ENCODE measurements at regions not wholly inside any gene's neighbourhood (a gene's known extent, or its start where the extent isn't known, plus 50 kb on each side); places are given as distances from the start of the nearest gene placed in this dataset.

GRCh38 chr1:60920561-60920960, 161.8 kb upstream of the NFIA start:
- intact Hi-C loops (cut with micrococcal nuclease), result no loop called here
- Mint-ChIP-seq H3K36me3 (ENCODE audit: low read depth) (no peaks in the 10 kb centered on the region), H3K9me3 (no peaks in the 10 kb centered on the region), H3K27ac (no peak overlapping the region), H3K27me3 (no peaks in the 10 kb centered on the region), H3K4me3 (no peak overlapping the region), H3K4me1 (no peaks in the 10 kb centered on the region)
- ATAC-seq (ENCODE audit: low read depth) (no peak), DNase-seq (no peak)
- CTCF ChIA-PET, result no interaction called here
- POLR2A ChIA-PET, result no interaction called here
- TF ChIP-seq CTCF (IDR thresholded peaks at IDR 0.05), result no peak

- Mint-ChIP-seq H3K36me3 (ENCODE audit: low read depth) (no peaks in the 10 kb centered on the region), H3K4me3 (no peak overlapping the region), H3K9me3 (no peaks in the 10 kb centered on the region), H3K4me1 (no peaks in the 10 kb centered on the region), H3K27ac (no peak overlapping the region), H3K27me3 (no peaks in the 10 kb centered on the region)
- DNase-seq (no peak), ATAC-seq (ENCODE audit: low read depth) (no peak)
- ChIA-PET POLR2A (no interaction called here), CTCF (interaction anchor here (0.6 kb wide), 1 partner anchor 934 kb away, joined by 3 read pairs; no protein-coding TSS in a partner anchor)
- intact Hi-C loops (cut with micrococcal nuclease), result no loop called here
- no peak for TF ChIP-seq CTCF (IDR thresholded peaks at IDR 0.05)
Measured at GRCh38 chr1:60918867-60919266, 163.5 kb upstream of the NFIA start.

- no peaks in the 10 kb centered on the region for H3K36me3 Mint-ChIP-seq (ENCODE audit: low read depth)
- DNase-seq (no peak), ATAC-seq (ENCODE audit: low read depth) (no peak)
- H3K9me3 Mint-ChIP-seq, result no peaks in the 10 kb centered on the region
- intact Hi-C loops (cut with micrococcal nuclease), result no loop called here
- no peak overlapping the region for H3K4me3 Mint-ChIP-seq
- ChIA-PET POLR2A (no interaction called here), CTCF (no interaction called here)
- H3K27ac Mint-ChIP-seq, result no peak overlapping the region
- H3K27me3 Mint-ChIP-seq, result peaks cover 5% of the 10 kb centered on the region
- TF ChIP-seq CTCF (IDR thresholded peaks at IDR 0.05), result no peak
- H3K4me1 Mint-ChIP-seq, result no peaks in the 10 kb centered on the region
Measured at GRCh38 chr1:60916906-60917305, 165.5 kb upstream of the NFIA start.

GRCh38 chr1:60916199-60916598, 166.2 kb upstream of the NFIA start:
- intact Hi-C loops (cut with micrococcal nuclease), result no loop called here
- ATAC-seq (ENCODE audit: low read depth) (no peak), DNase-seq (no peak)
- Mint-ChIP-seq H3K36me3 (ENCODE audit: low read depth) (no peaks in the 10 kb centered on the region), H3K27ac (no peak overlapping the region), H3K4me1 (no peaks in the 10 kb centered on the region), H3K9me3 (no peaks in the 10 kb centered on the region), H3K4me3 (no peak overlapping the region), H3K27me3 (peaks cover 5% of the 10 kb centered on the region)
- ChIA-PET CTCF (no interaction called here), POLR2A (no interaction called here)
- no peak for TF ChIP-seq CTCF (IDR thresholded peaks at IDR 0.05)

GRCh38 chr1:60915441-60915840, 166.9 kb upstream of the NFIA start:
- Mint-ChIP-seq H3K36me3 (ENCODE audit: low read depth) (no peaks in the 10 kb centered on the region), H3K4me1 (no peaks in the 10 kb centered on the region), H3K27ac (no peak overlapping the region), H3K27me3 (peaks cover 5% of the 10 kb centered on the region), H3K4me3 (no peak overlapping the region), H3K9me3 (no peaks in the 10 kb centered on the region)
- no peak for TF ChIP-seq CTCF (IDR thresholded peaks at IDR 0.05)
- no peak for DNase-seq
- POLR2A ChIA-PET, result no interaction called here
- intact Hi-C loops (cut with micrococcal nuclease), result no loop called here
- ATAC-seq (ENCODE audit: low read depth), result no peak
- CTCF ChIA-PET, result no interaction called here
